ENCODE measurements at regions not wholly inside any gene's neighbourhood (a gene's known extent, or its start where the extent isn't known, plus 50 kb on each side); places are given as distances from the start of the nearest gene placed in this dataset.

DNA sequence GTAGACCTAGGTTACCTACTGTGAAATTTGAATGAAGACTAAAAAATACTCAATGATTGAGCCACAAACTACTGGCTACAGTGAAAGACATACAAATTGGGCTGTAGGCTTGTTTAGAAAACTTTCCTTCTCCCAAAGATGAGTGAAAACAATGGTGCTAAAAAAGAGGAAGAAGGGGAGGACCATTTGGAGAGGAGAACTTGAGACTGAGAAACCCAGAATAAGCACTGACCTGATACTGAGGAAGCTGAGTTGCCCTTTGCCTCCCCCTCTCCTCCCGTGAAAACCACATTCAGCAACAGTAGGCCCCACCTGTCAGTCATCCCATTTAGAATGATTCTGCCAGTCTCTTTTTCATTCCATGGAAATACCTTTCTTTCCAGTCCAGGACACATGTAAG lies 484.0 kb upstream of the TGFBR2 start:
- TF ChIP-seq POLR2AphosphoS5 (IDR thresholded peaks at IDR 0.05; ENCODE audit: borderline replicate concordance, low read depth, low read length) (no peak), EZH2 (IDR thresholded peaks at IDR 0.05) (no peak), FOXP2 (optimal IDR thresholded peaks at IDR 0.05; ENCODE audit: control extremely low read depth, extremely low read length, insufficient read depth) (no peak)
